HG02678 (cell line): ENCODE measurements at regions not wholly inside any gene's neighbourhood (a gene's known extent, or its start where the extent isn't known, plus 50 kb on each side); places are given as distances from the start of the nearest gene placed in this dataset.

Experiments
- ATAC-seq: cut with Tn5 transposase; IDR thresholded peaks from one replicate; pipeline ENCODE4 v1.9.1; 2021; ENCODE audit warnings: mild to moderate bottlenecking, moderate library complexity; ENCODE audit not compliant: unreplicated experiment

DNA sequence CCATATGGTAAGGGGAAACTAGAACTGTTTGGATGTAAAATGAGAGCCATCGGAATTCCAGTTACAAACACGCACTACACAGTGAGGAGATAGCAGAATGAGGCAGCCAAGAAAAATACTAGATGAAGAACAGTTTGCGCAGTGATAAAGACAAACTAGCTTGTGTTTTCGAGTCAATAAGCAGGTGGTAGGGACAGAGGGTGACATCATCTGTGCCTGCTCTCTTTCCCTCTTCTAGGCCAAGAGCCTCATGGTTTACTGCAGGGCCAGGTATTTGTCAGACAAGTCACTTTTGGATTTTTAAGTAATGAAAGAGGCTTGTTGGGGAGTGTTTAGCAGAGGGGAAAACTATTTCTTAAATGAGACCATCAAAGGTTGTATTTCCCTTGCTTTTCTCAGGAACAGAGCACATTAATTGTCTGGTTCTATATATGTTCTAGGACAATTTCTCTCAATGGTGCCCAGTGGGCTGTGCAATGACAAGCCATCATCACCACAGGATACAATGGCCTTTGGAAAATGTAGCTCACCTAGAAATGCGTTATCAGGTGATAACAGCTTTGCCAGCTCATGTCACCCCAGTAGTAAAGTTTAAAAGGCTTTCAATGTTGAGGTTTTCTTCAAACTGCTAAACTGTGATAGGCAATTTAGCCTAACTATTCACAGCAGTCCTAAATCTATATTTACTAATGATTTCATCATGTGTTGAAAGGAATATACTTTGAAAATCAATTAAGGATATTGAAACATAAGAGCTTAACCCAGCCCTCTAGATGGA, 1210.3 kb upstream of the ZEB2 start:
- no peak for ATAC-seq

DNA sequence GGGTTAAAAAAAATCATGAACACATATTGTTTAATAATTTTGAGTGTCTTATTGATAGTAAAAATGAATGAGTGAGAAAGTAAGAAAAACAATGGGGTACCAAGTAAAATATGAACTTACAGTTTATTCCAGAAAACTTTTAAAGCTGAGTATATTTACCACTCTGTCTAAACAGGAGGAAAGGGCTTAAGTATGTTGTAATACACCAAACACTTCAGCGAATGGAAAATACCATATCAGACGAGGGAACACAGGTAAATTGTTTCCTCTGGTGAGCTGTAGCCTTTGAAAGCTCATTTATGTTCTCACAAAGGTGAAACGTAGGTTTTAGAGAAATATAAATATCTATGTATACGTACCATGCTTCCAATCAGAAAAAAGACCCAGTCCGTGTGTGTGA, 1209.6 kb upstream of the ZEB2 start:
- ATAC-seq, result no peak

DNA sequence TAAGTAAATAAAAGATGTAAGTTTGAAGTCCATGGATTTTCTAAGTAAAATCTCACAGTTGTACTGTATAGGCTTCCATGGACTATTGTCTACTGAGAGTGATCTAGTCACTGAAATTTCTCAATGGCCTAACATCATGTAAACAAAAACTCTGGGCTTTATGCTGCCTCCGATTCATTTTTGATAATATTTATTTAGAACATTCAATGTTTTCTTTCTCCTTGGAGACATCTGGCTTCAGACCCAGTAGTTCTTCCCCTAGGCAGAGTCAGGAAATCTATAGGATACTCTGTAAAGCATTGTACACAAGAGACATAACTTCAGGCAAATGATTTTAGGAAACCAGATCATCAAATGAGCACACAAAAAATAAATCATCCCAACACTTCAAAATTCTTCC, 1208.6 kb upstream of the ZEB2 start:
- ATAC-seq, result no peak

DNA sequence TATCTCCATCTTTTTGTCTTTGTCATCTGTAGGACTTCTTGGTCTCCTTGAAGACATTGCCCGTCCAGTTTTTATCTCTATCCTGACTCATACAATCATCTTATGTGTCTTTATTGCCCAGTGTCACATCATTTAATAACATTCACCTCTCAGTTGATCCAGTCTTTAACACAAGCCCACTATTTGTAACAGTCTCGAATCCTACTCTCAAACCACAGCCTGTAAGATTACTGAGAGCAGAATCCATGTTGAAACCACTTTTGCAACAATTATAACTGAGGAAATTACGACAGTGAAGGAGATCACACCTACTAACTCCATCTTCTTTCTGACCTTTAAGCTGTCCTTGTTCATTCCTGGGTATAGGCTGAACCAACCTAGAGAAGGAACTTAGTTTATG, 1206.0 kb upstream of the ZEB2 start:
- no peak for ATAC-seq

GRCh38 chr2:145724311-145724898, 1204.5 kb upstream of the ZEB2 start:
- ATAC-seq, result no peak

GRCh38 chr2:145723872-145724271, 1204.0 kb upstream of the ZEB2 start:
- no peak for ATAC-seq

DNA sequence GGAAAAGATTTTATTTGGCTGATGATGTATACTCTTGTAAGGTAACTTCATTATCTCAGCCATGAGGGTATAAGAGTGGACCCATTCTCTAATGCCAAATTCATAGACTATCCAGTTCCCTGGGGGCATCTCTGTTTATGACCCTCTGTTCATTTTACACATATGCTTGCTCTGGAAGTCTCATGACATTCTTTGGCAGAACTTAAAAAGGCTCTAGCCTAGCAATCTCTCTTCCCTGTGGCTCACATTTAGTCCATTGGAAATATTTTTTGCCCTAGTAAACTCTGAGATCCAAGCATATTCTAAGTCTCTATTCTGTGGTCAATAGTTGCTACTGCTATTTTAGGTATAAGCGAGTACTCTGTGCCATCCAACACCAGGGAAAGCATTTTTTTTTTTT, 1201.8 kb upstream of the ZEB2 start:
- ATAC-seq, result no peak

DNA sequence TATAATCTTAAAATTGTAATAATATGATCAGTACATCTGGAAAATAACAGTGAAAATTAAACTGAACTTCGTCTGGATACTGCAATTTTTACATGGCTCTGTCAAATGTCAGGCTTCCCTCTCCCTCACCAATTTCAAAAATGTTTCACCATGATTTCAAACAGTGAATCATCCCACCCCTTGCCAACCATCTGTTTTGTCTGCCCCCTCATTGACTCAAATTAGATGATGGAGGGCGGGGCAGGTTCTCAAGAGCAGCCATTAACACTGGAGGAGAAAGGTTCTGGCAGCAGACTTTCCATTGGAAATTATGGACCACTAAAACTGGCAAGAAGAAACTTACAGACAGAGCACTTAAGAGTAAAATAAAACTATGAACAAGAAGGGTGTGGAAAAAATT, 1195.7 kb upstream of the ZEB2 start:
- ATAC-seq, result no peak

DNA sequence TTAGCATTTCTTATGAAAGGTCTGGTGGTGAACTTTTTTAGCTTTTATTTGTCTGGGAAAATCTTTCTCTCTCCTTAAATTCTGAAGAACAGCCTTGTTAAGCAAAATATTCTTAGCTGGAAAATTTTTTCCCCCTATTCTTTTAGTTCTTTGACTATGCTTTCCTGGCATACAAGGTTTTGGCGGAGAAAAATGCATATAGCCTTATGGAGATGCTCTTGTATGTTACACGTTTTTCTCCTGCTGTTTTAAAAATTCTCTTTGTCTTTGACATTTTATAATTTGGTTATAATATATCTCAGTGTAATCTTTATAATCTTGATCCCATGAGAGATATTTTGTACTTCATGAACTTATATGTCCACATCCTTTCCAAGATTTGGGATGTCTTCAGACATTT, 1190.4 kb upstream of the ZEB2 start:
- no peak for ATAC-seq

GRCh38 chr2:145702305-145702704, 1182.4 kb upstream of the ZEB2 start:
- no peak for ATAC-seq

DNA sequence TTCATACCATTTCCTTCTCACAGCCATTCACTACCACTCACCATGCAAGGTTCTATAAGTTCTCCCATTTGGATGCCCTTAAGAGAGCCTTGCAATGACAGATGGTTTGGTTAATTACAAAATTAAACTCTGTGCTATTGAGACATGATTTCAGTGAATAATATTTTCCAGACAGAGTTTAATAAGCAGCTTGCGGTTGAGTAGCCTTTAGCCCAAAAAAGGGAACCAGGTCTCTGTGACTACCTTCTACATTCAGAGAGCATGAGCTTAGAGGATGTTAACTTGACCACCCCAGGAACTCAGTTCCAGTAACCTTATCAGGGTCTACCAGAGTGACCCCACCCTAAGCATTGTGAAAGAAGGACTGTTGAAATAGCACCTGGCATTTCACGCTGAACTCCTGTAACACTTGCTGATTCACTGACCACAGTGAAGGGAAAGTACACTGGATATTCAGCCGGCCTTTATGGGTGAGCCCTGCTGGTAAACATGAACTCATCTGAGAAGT, 1173.1 kb upstream of the ZEB2 start:
- peak; percentile 87 for ATAC-seq

DNA sequence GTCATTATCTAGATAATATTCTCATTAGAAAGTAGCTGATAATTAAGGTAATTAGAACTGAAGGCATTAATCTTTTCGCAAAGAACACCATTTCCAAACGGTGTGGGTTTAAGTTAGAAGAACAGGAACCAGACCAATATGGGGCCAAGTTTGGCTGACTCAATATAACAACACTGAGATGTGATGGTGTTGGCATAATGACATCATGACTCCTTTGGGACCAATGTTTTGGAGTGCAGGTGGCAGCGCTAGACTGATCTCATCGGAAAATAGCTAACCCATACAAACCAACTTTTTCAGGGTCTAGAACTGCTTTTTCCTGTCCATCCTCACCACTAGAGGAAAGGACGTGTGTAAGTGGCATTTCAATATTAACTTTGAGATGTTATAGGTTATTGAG, 1171.7 kb upstream of the ZEB2 start:
- no peak for ATAC-seq

DNA sequence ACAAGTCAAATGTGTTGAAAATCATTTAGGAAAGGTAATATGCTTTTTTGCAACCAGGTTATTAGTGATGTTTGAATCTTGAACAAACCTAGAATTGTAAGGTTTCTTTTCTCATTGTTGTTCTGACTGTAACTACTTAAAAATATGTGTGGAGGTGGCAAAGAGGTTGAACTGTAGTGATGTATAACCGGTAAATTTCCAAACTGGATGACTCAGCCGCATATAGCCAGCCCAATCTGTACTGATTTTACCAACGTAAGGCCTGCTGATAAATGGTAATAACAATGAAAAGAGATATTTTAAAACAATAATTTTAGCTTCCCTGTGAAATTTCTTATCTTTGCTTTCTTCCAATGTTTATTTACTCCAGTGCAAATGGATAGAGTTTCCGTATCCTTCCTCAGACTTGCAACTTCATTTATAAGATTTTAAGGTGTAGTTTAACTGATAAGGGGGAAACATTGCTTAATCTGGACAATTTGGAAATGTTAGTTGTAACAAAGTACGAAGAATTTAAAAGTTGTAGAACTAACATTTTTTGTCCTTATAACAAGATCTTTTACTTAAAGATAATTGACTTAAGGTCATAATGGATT, 1170.4 kb upstream of the ZEB2 start:
- ATAC-seq, result no peak

DNA sequence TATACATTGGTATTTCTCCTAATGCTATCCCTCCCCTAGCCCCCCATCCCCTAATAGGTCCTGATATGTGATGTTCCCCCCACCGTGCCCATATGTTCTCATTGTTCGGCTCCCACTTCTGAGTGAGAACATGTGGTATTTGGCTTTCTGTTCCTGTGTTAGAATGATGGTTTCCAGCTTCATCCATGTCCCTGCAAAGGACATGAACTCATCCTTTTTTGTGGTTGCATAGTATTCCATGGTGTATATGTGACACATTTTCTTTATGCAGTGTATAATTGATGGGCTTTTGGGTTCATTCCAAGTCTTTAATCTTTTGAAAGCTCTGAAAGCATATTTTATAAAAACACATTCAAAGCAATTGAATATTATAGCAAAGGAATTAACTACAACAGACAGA, 1169.4 kb upstream of the ZEB2 start:
- no peak for ATAC-seq

GRCh38 chr2:145688156-145688555, 1168.2 kb upstream of the ZEB2 start:
- no peak for ATAC-seq

- ATAC-seq, result no peak
Measured at GRCh38 chr2:145687442-145688134, 1167.7 kb upstream of the ZEB2 start.

DNA sequence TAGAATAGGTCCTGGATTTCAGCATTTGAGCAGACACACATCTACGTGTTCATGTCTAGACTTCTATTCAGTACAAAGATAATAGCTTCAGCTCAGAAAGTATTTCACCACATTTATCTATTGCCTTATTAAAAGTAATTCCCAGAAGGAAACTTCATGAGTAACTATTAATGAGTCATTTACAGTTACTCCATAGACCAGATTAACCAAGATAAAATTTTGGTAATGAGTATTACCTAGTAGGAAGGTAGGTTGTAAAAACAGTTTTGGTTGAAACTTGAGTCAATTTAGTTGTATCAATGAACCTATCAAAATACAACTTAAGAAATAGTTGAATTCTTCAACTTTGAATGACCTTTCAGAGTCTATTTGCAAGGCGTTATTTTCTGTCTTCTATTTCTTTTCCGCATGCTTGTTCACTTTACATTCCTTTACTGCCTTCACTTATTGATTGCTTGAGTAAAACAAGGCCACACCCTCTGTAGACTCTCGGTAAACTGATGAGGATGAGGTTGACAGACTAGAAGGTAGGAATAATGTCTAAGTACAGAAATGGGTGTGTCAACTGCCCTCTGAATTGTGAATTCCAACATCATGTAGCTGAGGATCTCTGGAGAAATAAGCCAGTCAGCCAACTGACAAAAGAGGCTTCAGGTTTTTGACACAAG, 1165.6 kb upstream of the ZEB2 start:
- no peak for ATAC-seq

DNA sequence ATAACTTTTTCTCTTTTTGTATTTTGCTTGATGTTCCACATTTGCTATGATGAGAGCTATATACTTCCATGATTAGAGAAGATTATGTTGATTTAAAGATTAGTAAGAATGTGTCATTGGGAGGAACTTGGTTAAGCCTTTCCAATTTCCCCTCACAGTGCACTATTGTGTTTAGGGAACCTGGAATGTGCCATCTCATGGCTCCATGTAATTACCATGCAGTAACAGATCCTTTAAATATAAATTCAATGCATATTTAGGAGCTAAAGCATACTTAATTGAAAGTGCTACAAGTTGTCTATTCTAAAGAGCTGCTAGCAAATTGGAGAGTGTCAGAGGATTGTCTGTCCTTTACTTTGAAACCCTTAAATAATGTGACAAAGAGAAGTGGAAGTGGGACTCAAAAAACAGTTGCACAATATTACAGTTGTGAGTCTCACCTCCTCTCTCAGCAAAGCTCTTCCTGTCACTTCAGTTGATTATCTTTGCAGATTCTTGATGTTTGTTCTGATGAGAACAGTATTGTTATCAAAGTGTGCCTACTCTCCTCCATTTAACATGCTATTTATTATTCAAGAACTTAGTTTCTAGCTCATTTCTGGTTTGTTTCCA, 1162.7 kb upstream of the ZEB2 start:
- no peak for ATAC-seq

DNA sequence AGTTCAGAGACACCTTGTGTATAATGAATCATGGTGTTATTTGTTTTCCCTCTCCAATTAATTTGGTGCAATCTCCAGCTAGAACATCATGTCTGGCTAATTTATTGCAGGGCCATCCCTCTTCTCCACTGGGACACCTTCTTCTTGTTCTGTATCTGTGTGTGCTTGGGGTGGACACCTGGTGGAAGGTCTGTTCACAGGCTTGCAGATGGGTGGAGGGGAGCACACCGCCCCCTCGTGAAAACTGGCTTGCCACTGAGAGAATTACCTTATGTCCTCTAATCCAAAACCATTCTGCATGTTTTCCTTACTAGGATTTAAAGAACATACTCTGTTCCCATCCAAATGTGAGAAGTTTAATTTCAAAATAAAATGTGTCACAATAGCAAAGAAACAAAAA, 1160.4 kb upstream of the ZEB2 start:
- ATAC-seq, result no peak

GRCh38 chr2:145677371-145677770, 1157.5 kb upstream of the ZEB2 start:
- no peak for ATAC-seq

- no peak for ATAC-seq
Measured at GRCh38 chr2:145674705-145675104, 1154.8 kb upstream of the ZEB2 start.
